HG03460 (cell line): ENCODE measurements at regions not wholly inside any gene's neighbourhood (a gene's known extent, or its start where the extent isn't known, plus 50 kb on each side); places are given as distances from the start of the nearest gene placed in this dataset.
"Not testable (repeated sequence)": the region's sequence is repeated elsewhere in the genome, so short reads cannot be mapped to it uniquely, and the experiment has no call there.

ENCODE experiments used
- ATAC-seq: cut with Tn5 transposase; IDR thresholded peaks from one replicate; pipeline ENCODE4 v1.9.1; 2021; ENCODE audit not compliant: unreplicated experiment

- no peak for ATAC-seq
Observed at GRCh38 chr2:64742678-64743077, 89.0 kb upstream of the SERTAD2 start.

- no peak for ATAC-seq
Observed at GRCh38 chr2:64743739-64744330, 90.1 kb upstream of the SERTAD2 start.

- no peak for ATAC-seq
Observed at GRCh38 chr2:64745562-64745961, 91.8 kb upstream of the SERTAD2 start.

- ATAC-seq = not testable (repeated sequence)
Observed at GRCh38 chr2:64747690-64748091, 94.0 kb upstream of the SERTAD2 start.

GRCh38 chr2:64748147-64748546, 94.4 kb upstream of the SERTAD2 start:
- no peak for ATAC-seq

GRCh38 chr2:64748561-64748960, 94.8 kb upstream of the SERTAD2 start:
- ATAC-seq = no peak

- no peak for ATAC-seq
Observed at GRCh38 chr2:64749446-64749845, 95.7 kb upstream of the SERTAD2 start.

- ATAC-seq = no peak
Observed at GRCh38 chr2:64750001-64750816, 96.5 kb upstream of the SERTAD2 start.

GRCh38 chr2:64750817-64751285, 97.1 kb upstream of the SERTAD2 start:
- peak; percentile 85 for ATAC-seq

- ATAC-seq = peak; percentile 79
Observed at GRCh38 chr2:64751286-64752260, 97.9 kb upstream of the SERTAD2 start.

- ATAC-seq = no peak
Observed at GRCh38 chr2:64753399-64753798, 99.7 kb upstream of the SERTAD2 start.

- no peak for ATAC-seq
Observed at GRCh38 chr2:64754570-64754969, 100.9 kb upstream of the SERTAD2 start.

GRCh38 chr2:64757126-64757525, 103.4 kb upstream of the SERTAD2 start:
- ATAC-seq = no peak

GRCh38 chr2:64760128-64760527, 106.4 kb upstream of the SERTAD2 start:
- ATAC-seq = no peak

- no peak for ATAC-seq
Observed at GRCh38 chr2:64762301-64762997, 108.7 kb upstream of the SERTAD2 start.

GRCh38 chr2:64763126-64763525, 109.4 kb upstream of the SERTAD2 start:
- no peak for ATAC-seq

GRCh38 chr2:64765160-64765805, 111.6 kb upstream of the SERTAD2 start:
- ATAC-seq = no peak

- ATAC-seq = no peak
Observed at GRCh38 chr2:64766841-64767669, 113.3 kb upstream of the SERTAD2 start.
